HG03460 (cell line): ENCODE measurements at regions not wholly inside any gene's neighbourhood (a gene's known extent, or its start where the extent isn't known, plus 50 kb on each side); places are given as distances from the start of the nearest gene placed in this dataset.
"Not testable (repeated sequence)": the region's sequence is repeated elsewhere in the genome, so short reads cannot be mapped to it uniquely, and the experiment has no call there.

Source experiments
- ATAC-seq: cut with Tn5 transposase; IDR thresholded peaks from one replicate; pipeline ENCODE4 v1.9.1; 2021; ENCODE audit not compliant: unreplicated experiment

DNA sequence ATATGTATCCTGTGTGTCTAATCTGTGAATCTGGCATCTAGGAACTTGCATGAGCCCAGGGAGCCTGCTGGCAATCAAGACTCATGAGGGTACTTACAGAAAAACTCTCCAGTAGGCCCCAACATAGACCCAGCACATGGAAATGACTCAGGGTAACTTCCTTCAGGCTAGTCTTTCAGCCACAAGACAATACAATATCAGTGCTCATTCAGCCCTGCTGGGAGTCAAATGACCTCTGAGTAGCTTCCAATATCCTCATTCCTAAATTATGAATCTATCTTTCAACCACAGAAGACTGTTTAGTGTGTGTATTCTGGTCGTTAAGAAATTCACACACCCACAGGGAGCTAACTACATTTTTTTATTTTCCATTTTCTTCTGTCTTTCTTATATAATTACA is 1273.0 kb downstream of the EFNA5 start:
- ATAC-seq = no peak

DNA sequence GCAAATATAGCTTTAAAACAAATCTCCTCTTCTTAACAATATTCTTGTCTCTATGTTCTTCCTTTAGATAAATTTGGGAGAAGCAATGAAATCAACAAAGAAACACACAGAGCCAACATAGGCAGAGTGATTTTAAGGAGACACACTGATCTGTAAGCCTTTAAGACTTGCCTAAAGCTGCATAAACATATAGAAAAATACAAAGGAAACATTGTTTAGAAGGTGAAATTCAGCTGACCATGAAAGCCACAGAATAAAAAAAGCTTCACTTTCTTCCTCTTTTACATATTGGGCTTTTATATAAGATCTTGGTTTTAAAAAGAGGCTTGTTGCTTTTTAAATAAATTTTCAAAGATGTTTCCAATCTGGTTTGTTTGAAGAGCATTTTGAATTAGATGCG is 1277.5 kb downstream of the EFNA5 start:
- no peak for ATAC-seq

DNA sequence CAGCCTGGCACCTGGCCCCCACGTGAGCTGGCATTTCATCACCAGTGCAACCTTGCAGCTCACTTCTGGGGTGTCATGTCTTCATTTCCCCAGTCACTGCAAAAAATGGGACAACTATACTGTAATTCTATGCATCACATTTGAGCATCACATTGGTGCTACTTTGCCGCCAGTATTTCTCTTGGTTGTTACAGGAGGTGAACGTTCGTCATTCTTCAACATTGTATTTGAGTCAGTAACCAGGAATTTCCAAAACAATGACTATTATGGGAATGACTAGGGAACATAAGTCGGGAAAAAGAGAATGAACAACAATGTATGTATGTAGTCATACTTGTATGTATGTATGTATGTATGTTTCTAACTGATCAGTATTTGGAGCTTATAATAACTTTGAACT is 1278.0 kb downstream of the EFNA5 start:
- ATAC-seq = no peak

DNA sequence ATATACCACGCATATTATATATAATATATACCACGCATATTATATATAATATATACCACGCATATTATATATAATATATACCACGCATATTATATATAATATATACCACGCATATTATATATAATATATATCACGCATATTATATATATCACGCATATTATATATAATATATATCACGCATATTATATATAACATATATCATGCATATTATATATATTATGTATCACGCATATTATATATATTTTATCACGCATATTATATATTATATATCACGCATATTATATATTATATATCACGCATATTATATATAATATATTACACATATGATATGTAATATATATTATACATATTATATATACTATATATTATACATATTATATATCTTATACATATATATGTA is 1283.0 kb downstream of the EFNA5 start:
- ATAC-seq = not testable (repeated sequence)

DNA sequence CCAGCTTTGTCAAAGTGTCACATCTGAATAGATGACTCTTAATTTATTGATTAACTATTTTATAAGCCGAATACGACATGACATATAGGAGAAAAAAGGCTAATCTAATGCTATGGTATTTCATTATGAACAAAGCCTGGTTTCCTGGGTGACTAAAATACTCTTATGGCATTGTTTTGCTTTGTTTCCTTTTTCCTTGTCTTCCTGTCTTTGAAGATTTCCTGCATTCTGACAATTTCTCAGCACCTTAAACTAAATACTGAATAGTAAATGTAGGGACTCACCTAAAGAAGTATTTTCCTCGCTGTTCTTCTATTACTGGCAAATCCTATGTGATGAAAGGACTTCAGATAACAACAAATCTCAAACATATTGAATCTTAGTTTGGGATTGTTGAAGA is 1284.5 kb downstream of the EFNA5 start:
- no peak for ATAC-seq

DNA sequence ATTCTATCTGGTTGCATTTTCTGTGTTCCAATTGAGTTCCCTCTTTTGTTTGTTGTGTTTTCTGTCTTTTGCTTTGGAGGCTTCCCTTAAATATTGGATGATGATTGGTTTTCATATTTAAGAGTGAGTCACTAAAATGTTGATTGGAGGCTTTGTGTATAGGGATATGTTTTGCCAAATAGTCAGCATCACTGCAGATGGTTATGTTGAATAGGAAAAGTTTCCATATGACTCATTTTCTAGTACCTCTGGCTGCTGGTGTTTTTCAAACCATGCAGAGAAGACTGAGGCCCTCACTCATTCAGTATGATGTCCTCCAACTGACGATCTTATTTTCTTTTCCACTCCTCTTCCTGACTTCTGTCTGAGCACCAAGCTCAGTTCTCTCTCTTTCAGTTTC is 1290.0 kb downstream of the EFNA5 start:
- ATAC-seq = no peak

DNA sequence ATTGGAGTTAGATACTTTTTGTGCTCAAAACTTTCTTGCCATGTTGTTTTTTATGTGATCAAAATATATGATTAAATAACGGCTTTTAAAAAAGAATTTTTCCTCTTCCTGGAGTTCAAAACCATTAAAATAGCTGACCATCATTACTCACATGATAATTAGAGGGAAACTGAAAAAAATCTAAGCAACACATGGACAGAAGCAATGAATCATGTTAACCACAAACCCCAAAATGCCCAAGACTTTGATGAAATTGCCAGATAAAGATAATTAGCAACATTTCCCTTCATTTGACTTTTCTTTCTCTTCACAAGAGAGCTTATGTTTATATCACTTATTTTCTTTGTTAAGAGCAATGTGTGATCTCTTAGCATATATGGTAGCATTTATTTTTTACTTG is 1294.2 kb downstream of the EFNA5 start:
- ATAC-seq = no peak

DNA sequence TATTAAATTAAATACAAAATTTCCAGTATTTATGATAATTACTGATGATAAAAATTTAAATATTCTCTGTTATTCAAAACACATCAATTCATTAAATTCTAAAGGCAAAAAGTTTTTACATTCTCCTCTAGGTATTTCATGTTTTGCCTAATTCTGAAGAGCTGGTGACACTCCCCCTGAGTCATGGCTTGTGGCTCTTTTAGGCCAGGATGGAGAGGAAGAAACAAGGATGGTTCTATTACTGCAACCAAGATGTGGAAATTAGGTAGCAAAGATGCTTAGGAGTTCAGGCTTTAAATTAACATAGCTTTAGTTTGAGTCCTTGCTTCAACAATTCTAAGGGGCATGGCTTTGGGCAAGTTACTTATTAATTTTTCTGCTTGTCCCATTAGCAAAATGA is 1295.8 kb downstream of the EFNA5 start:
- ATAC-seq = no peak

DNA sequence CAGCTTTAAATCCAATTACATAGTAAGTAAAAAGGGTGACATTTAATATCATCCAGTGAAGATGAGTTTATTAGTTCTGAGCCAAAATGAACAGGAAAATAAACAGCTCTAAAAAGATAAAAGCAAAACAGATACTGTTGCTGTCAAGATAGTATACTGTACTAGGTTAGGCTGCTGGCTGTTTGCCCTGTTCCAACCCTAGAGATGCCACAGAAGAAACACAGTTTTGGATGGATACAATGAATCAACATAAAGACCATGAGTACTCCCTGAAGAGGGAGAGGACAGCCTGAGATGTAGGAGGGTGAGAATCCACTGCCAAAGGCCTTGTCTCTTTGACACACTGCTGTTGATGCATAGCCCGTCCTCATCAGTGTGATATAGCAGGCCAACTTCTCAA is 1302.7 kb downstream of the EFNA5 start:
- no peak for ATAC-seq

DNA sequence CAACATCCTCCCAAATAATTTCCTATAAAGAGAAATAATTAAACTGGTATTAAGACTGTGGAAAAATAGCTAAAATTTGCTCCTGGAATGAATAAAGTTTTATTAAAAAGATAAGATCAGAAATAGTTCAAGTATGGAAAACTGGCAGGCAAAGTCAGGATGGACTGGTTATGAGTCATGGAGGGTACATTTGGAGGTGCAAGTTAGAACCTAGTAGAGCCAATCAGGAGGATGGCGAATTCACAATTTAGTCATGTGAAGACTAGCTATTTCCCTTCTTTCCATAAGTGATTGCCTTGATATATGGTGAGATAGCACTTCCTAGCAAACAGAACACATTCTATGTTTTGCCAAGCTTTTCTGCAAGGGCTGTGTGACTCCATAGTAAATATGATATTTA is 1303.5 kb downstream of the EFNA5 start:
- no peak for ATAC-seq

DNA sequence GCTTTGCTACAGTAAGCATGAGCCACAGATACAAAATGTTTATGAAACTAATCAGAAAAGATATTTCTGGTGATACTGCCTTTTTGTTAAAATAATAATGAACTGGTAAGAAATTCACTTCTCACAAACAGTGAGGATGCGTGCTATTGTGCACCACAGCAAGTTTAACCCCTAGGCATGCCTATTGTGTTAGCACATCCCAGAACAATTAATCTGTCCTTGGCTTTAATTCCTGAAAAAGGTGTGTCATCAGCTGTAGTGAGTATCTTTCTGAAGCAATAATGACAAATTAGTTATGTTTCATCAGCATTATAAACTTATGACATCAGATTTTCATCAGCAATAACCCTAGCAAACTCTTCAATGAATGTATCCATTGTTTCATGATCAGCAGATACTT is 1307.2 kb downstream of the EFNA5 start:
- ATAC-seq = no peak

DNA sequence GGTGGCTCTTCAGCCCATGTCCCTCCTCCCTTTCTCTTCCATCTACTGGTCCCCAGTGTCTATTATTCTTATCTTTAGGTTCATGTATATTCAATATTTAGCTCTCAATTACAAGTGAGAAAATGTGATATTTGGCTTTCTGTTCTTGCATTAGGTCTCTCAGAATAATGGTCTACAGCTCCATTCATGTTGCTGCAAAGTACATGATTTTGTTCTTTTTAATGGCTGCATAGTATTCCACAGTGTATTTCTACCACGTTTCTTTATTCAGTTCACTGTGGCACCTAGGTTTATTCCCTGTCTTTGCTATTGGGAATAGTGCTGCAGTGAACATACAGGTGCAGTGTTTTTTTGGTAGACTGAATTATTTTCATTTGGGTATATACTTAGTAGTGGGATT is 1308.8 kb downstream of the EFNA5 start:
- no peak for ATAC-seq

DNA sequence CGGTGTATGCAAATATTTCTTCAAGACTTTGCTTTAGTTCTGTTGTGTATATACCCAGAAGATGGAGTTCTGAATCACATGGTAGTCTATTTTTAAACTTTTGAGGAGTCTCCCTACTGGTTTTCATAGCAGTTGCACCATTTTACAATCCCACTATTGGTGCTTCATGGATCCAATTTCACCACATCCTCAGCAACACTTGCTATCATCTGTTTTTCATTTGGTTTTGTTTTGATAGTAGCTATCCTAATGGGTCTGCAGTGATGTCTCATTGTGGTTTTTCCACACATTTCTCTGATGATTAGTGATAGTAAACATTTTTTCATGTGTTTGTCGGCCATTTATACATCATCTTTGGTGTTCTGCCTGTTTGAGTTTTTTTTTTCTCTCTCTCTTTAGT is 1339.3 kb downstream of the EFNA5 start:
- ATAC-seq = no peak

DNA sequence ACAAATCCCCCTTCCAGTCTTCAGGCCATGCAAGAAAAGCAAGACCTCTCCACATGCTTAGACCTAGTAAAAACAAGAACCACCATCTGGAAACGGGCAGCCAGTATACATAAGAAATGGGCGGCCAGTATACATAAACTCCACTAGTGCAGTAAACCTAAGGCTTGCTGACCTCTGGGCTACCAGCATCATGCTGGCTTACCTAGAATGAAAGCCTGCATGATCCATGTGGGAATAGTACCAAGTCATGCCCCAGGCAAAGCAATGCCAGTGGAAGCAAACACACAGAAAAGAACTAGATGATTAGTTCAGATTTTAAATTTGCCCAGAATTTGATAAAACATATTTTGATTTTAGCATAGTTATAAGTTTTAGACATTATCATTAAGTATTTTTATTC is 1346.4 kb downstream of the EFNA5 start:
- ATAC-seq = no peak

DNA sequence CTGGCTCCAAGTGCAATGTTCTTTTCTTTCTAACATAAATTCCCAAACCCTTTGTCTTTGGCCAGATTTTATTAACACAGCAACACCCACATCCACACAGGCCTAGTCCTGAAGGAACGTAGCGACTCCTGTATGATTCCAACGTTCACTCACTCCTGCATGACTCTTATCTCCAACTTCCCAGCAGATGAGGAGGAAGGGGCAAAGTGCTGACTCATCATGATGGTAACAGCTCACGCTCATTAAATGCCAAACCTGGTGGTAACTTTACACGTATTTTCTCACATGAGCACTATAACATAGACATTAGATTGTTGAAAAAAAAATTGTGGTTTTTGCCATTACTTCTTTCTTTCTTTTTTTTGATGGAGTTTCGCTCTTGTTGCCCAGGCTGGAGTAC is 1349.5 kb downstream of the EFNA5 start:
- no peak for ATAC-seq

DNA sequence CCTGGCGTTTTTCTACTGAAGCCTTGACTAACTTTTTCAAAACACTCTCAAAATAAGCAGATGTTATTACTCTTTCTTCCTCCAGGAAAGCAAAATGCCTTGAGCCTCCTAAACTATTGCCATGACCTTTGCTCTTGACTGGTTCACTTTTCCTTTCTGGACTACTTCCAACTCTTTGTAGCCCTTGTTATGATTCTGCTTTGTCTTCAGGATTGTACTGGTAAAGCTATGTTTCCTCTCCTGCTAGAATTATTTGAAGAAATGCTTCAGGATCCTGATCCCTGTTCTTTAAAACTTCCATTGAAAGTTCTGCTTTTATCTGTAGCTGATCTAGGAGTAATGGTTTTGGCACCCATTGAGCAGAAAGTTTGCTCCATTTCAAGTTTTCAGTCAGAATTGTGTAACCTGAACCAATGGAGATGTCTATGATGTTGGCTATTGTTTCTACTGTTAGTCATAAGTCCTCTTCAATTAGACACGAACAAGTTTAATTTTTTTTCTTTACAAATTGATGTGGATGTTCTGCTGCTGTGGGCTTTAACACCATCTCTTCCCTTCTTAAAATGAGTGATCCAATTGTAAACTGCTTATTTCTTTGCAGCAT is 1356.4 kb downstream of the EFNA5 start:
- ATAC-seq = no peak

DNA sequence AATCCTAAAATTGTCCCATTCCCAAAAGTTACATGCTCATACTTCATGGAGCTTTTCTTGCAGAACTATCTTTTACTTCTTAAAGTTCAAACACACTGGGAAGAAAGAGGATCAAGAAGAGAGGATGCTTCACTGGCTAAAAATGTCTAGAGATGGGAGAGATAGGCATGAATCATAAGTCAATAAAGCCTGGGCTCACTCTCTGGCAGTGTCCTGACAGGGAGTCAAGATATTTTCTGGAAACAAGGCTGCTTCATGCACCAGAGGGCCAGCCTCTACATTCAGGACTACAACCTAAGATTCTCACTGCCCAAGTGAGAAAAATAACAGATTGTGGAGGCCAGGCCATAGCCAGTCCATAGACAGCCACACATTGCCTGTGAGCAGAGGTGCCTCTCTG is 1358.4 kb downstream of the EFNA5 start:
- ATAC-seq = no peak

DNA sequence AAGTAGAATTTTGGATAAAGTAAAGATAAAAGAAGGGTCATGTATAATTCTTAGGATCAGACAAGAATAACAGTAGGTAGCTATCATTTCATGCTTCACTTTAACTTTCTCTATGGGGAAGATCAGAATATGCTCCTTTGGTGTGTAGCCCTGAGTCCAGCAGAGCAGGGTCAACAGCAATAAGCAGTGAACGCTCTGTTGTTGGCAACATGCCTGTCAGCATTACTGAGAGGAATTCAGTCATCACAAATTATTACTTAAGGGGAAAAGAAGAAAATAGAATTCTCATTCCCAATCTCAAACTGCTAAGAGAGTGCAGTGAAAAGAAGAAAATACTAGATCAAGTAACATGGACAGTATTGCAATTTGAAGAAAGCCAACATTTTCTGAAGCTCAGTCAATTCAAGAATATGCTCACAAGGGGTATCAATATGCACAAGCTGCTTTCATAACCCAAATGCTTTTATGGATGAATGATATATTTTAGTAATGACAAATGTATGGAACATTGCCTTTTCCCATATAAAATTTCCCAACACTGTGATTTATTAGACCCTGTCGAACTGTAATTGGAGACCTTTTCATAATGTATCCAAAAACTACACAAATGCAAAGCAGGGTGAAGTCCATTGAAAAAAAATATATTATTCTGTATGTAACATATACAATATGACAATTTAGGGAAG is 1359.4 kb downstream of the EFNA5 start:
- no peak for ATAC-seq

DNA sequence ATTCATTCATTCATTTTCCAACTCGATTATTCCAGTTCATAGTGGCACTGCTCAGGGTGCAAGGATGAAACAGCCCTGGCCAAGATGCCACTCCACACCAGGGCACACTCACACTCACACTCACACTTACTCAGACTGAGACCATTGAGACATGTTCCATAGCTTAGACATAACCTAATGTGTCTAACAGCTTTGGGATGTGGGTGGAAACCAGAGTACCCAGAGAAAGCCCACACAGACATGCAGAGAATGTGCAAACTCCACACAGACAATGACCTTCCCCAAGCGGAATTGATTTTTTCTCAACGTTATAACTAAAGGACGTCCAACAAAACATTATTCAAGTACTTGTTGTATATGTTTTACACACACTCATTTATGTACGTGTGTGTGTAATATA is 1363.5 kb downstream of the EFNA5 start:
- no peak for ATAC-seq

DNA sequence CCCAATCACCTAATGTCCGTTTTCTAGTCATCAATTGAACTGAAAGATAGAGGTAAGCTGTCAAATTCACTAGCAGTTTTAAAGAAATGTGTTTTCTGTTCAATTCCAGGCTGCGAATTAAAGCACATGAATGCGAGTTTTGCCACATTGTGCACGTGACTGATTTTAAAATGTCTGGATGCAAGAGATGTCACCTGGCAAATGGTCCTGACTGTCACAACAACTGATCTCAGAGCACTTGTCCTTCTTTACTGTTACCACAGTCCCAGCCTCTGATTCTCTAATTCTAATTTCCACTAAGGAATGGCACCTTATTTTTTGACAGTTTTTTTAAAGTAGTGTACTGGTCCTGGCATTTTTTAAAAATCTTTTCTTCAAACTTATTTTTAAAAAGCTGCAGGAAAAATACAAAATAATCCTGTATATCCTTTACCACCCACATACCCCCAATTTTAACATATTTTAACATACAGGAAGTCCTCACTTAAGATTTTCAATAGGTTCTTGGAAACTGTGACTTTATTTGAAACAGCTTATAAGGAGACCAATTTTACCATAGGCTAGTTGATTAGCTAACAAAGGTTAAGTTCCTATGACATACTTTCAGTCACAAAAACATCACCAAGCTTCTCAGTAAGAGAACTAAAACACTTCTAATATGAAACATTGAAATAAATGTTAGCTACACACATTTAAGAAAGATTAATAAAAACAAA is 1364.3 kb downstream of the EFNA5 start:
- no peak for ATAC-seq

DNA sequence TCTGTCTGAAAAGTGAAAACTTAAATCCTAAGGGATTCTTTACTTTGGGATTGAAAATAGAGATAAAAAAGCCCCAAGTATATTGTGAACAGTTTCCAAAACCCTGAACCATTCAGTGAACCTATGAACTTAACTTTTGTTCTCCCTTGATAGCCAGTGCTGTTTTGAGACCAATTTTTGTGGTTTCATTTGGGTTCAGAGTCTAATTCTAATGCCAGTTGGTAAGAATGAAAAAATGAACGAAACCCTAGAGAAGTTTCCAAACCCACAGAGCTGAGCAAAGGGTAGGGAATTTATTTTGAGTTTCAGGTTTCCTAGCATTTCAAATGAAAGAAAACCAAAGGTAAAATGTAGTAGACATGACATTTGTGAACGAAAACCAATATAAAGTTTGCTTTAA is 1366.8 kb downstream of the EFNA5 start:
- no peak for ATAC-seq

DNA sequence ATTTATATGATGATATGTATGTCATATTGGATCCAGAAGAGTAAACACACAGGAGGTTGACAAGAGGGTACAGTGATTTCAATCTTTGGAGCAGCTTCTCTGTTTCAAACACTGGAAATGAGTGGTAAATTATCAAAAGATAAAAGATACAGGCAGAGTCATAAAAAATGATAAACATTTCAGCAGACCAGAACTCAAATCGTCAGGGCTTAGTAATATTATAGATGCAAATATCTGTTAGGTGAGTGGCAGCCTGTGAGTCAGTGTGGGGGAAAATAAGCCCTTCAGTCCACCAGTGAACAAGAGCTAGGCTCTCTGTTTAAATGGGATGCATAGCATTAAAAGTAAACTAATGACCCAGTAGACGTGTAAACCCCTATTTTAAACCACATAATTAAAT is 1378.1 kb downstream of the EFNA5 start:
- no peak for ATAC-seq

DNA sequence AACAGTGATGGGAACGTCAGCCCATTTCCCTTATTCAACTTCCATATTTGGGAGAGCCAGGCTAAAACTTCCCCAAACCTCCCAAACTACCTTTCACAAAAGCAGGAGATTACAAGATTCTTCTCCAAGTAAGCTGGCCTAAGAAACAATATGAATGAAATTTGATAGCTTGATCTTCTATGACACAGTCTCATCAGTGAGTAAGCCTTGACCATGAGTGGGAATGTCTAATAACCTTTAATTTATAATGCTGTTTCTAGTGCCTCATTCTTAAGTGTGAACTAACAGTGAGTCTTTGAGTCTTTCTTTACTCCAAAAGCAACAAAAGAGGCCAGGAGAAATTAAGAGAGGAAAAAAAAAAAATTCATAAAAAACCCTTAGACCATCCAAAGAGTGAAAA is 1379.9 kb downstream of the EFNA5 start:
- no peak for ATAC-seq
